ENCODE measurements at regions not wholly inside any gene's neighbourhood (a gene's known extent, or its start where the extent isn't known, plus 50 kb on each side); places are given as distances from the start of the nearest gene placed in this dataset.

- no peaks in the 10 kb centered on the region for H3K9me3 ChIP-seq
- no peak for DNase-seq (ENCODE audit: extremely low spot score)
- intact Hi-C loops (cut with DNase I): no loop called here
- H3K4me1 ChIP-seq: no peaks in the 10 kb centered on the region
- H3K36me3 ChIP-seq: no peaks in the 10 kb centered on the region
- H3K4me3 ChIP-seq: no peak overlapping the region
- no peaks in the 10 kb centered on the region for H3K27me3 ChIP-seq
- TF ChIP-seq CTCF (IDR thresholded peaks at IDR 0.05) (no peak), POLR2A (IDR thresholded peaks at IDR 0.05; ENCODE audit: low read depth) (no peak), POLR2AphosphoS5 (IDR thresholded peaks at IDR 0.05) (no peak), EP300 (IDR thresholded peaks at IDR 0.05) (no peak)
- WGBS: no CpG with 5 or more reads among the region's 4 CpGs
- H3K27ac ChIP-seq (replicated peaks in 1 of 4): no peak overlapping the region
Measured at GRCh38 chrY:15364996-15365395, 840.7 kb downstream of the NLGN4Y start.

- Histone ChIP-seq H3K9me3 (no peaks in the 10 kb centered on the region), H3K27me3 (no peaks in the 10 kb centered on the region), H3K27ac (replicated peaks in 1 of 4) (no peak overlapping the region), H3K4me1 (no peaks in the 10 kb centered on the region), H3K4me3 (no peak overlapping the region), H3K36me3 (no peaks in the 10 kb centered on the region)
- TF ChIP-seq CTCF (IDR thresholded peaks at IDR 0.05): no peak
- TF ChIP-seq POLR2AphosphoS5 (IDR thresholded peaks at IDR 0.05): no peak
- no peak for TF ChIP-seq EP300 (IDR thresholded peaks at IDR 0.05)
- TF ChIP-seq POLR2A (IDR thresholded peaks at IDR 0.05; ENCODE audit: low read depth): no peak
- intact Hi-C loops (cut with DNase I): no loop called here
- WGBS: no CpG with 5 or more reads among the region's 3 CpGs
- no peak for DNase-seq (ENCODE audit: extremely low spot score)
Measured at GRCh38 chrY:15368786-15369185, 844.5 kb downstream of the NLGN4Y start.

GRCh38 chrY:15385178-15385577 is 860.8 kb downstream of the NLGN4Y start:
- no peak overlapping the region for H3K4me3 ChIP-seq
- TF ChIP-seq CTCF (IDR thresholded peaks at IDR 0.05) (no peak), POLR2A (IDR thresholded peaks at IDR 0.05; ENCODE audit: low read depth) (no peak), EP300 (IDR thresholded peaks at IDR 0.05) (no peak), POLR2AphosphoS5 (IDR thresholded peaks at IDR 0.05) (no peak)
- H3K27me3 ChIP-seq: no peaks in the 10 kb centered on the region
- no peaks in the 10 kb centered on the region for H3K9me3 ChIP-seq
- DNase-seq (ENCODE audit: extremely low spot score): no peak
- no peak overlapping the region for H3K27ac ChIP-seq (replicated peaks in 1 of 4)
- no peaks in the 10 kb centered on the region for H3K36me3 ChIP-seq
- no peaks in the 10 kb centered on the region for H3K4me1 ChIP-seq
- no CpG with 5 or more reads among the region's 1 CpG for whole genome bisulfite sequencing
- intact Hi-C loops (cut with DNase I): no loop called here

- intact Hi-C loops (cut with DNase I): no loop called here
- Histone ChIP-seq H3K36me3 (no peaks in the 10 kb centered on the region), H3K27me3 (no peaks in the 10 kb centered on the region), H3K9me3 (no peaks in the 10 kb centered on the region), H3K27ac (replicated peaks in 1 of 4) (no peak overlapping the region), H3K4me1 (no peaks in the 10 kb centered on the region), H3K4me3 (no peak overlapping the region)
- no CpG with 5 or more reads among the region's 1 CpG for WGBS
- TF ChIP-seq CTCF (IDR thresholded peaks at IDR 0.05) (no peak), POLR2A (IDR thresholded peaks at IDR 0.05; ENCODE audit: low read depth) (no peak), EP300 (IDR thresholded peaks at IDR 0.05) (no peak), POLR2AphosphoS5 (IDR thresholded peaks at IDR 0.05) (no peak)
- DNase-seq (ENCODE audit: extremely low spot score): no peak
Measured at GRCh38 chrY:15397556-15398280, 873.4 kb downstream of the NLGN4Y start.

GRCh38 chrY:15402451-15402850 is 878.1 kb downstream of the NLGN4Y start:
- Histone ChIP-seq H3K27me3 (no peaks in the 10 kb centered on the region), H3K27ac (replicated peaks in 1 of 4) (no peak overlapping the region), H3K4me3 (no peak overlapping the region), H3K4me1 (no peaks in the 10 kb centered on the region), H3K9me3 (no peaks in the 10 kb centered on the region), H3K36me3 (no peaks in the 10 kb centered on the region)
- intact Hi-C loops (cut with DNase I): no loop called here
- no CpG with 5 or more reads among the region's 2 CpGs for WGBS
- no peak for DNase-seq (ENCODE audit: extremely low spot score)
- TF ChIP-seq POLR2A (IDR thresholded peaks at IDR 0.05; ENCODE audit: low read depth): no peak
- no peak for TF ChIP-seq EP300 (IDR thresholded peaks at IDR 0.05)
- TF ChIP-seq POLR2AphosphoS5 (IDR thresholded peaks at IDR 0.05): no peak
- TF ChIP-seq CTCF (IDR thresholded peaks at IDR 0.05): no peak

Data from esophagus muscularis mucosa (tissue), 4 donors.